ENCODE measurements at regions not wholly inside any gene's neighbourhood (a gene's known extent, or its start where the extent isn't known, plus 50 kb on each side); places are given as distances from the start of the nearest gene placed in this dataset.
"Not testable (repeated sequence)": the region's sequence is repeated elsewhere in the genome, so short reads cannot be mapped to it uniquely, and the experiment has no call there.

DNA sequence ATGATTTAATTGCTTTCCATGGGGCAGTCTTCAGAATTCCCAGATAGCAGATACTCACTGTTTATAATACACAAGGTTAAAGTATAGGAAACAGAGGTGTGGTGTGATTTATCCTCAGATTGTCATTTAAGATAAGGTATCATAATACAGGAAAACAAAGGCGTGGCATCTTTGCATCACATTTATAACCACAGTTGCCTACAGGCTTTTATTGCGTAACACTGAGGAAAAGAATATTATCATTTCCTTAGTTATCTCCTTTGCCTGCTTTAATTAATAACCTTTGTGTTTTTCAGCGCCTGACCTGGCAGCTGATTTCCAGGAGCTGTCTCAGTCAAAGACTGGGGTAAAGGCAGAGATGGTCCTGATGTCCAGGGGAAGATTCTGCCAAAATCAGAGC is 68.8 kb downstream of the SSX7 start:
- H3K27me3 Mint-ChIP-seq (ENCODE audit: low read depth, poor library complexity), result peaks cover 12% of the 10 kb centered on the region
- H3K36me3 Mint-ChIP-seq (ENCODE audit: low read depth), result no peaks in the 10 kb centered on the region
- TF ChIP-seq CTCF (IDR thresholded peaks at IDR 0.05), result no peak
- no peak overlapping the region for H3K4me3 Mint-ChIP-seq
- H3K27ac Mint-ChIP-seq, result no peak overlapping the region
- peaks cover 26% of the 10 kb centered on the region for H3K9me3 Mint-ChIP-seq
- H3K4me1 Mint-ChIP-seq, result no peaks in the 10 kb centered on the region
- no peak for DNase-seq

DNA sequence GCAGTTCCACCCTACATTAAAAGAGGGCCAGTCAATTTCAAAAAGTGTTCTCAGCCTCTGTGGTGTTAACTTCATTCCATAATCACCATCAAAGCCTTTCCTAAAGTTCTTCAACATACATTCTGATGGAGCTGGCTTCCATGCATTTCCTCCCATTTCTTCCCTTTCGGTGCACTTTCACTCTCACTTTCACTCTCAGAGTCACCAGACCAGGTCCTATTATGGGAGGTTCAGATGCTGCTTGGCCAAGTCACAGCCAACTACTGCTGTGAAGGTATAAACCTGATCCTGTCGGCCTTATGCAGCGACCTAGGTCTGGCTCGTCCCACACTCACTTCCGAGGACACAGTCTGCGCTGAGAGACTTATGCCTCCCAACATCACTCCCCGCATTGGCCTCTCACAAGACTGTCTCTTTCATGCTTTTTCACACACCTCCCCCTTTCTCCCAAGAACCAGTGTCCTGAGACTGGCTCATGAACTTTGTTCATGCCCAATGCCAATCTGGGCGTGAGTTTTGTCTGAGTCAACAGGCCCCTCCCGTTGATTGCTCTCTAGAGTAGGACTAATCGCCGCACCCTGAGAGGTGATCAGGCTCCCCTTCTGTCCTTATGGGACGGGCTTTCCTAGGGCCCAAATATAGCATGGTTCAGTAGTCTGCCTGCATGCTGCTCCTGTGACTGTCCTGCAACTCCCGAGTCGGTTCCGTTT is 60.8 kb upstream of the XAGE1B start:
- no peak overlapping the region for H3K4me3 Mint-ChIP-seq
- no peaks in the 10 kb centered on the region for H3K36me3 Mint-ChIP-seq (ENCODE audit: low read depth)
- H3K27me3 Mint-ChIP-seq (ENCODE audit: low read depth, poor library complexity), result peaks cover 12% of the 10 kb centered on the region
- H3K27ac Mint-ChIP-seq, result no peak overlapping the region
- TF ChIP-seq CTCF (IDR thresholded peaks at IDR 0.05), result no peak
- DNase-seq, result no peak
- H3K4me1 Mint-ChIP-seq, result no peaks in the 10 kb centered on the region
- H3K9me3 Mint-ChIP-seq, result peaks cover 48% of the 10 kb centered on the region

DNA sequence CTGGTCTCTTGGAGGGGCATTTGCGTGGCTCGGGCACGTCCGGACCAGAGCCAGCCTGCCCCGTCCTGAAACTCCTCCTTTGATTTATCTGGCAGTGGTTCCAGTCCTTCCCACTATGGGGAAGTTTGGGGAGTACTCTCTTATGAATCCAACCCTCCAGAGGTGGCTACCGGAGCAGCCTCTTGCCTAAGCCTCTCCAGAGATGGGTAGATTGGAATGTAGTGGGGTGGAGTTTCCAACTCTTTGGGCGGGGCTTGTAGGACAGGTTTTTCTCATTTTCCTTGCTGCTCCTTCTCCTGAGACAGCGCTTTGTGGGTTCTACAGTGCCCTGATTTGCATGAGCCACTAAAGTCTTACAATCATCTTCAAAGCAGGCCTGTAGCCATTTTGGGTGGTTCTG is 60.1 kb upstream of the XAGE1B start:
- H3K36me3 Mint-ChIP-seq (ENCODE audit: low read depth), result no peaks in the 10 kb centered on the region
- H3K9me3 Mint-ChIP-seq, result peaks cover 48% of the 10 kb centered on the region
- no peak overlapping the region for H3K4me3 Mint-ChIP-seq
- TF ChIP-seq CTCF (IDR thresholded peaks at IDR 0.05), result no peak
- H3K27me3 Mint-ChIP-seq (ENCODE audit: low read depth, poor library complexity), result peaks cover 13% of the 10 kb centered on the region
- no peak overlapping the region for H3K27ac Mint-ChIP-seq
- DNase-seq, result no peak
- H3K4me1 Mint-ChIP-seq, result no peaks in the 10 kb centered on the region

DNA sequence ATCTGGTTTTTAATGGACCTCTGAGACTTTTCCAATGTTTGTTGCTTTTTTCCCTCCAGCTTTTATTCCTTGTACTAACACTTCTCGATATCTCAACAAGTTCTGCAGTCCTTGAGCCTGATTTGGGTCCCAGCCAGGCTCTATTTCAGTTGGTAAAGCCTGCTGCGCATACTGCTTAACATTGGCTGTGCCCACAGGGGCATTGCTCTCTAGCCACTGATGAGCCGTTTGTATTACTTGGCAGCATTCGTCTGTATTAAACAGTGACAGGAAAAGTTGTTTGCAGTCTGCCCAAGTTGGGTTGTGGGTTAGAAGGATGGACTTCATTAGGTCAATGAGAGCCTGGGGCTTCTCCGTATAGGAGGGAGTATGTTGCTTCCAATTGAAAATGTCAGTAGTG is 59.6 kb upstream of the XAGE1B start:
- H3K4me3 Mint-ChIP-seq, result no peak overlapping the region
- H3K9me3 Mint-ChIP-seq, result peaks cover 45% of the 10 kb centered on the region
- no peaks in the 10 kb centered on the region for H3K36me3 Mint-ChIP-seq (ENCODE audit: low read depth)
- TF ChIP-seq CTCF (IDR thresholded peaks at IDR 0.05), result no peak
- H3K27me3 Mint-ChIP-seq (ENCODE audit: low read depth, poor library complexity), result peaks cover 13% of the 10 kb centered on the region
- no peaks in the 10 kb centered on the region for H3K4me1 Mint-ChIP-seq
- no peak for DNase-seq
- H3K27ac Mint-ChIP-seq, result no peak overlapping the region

DNA sequence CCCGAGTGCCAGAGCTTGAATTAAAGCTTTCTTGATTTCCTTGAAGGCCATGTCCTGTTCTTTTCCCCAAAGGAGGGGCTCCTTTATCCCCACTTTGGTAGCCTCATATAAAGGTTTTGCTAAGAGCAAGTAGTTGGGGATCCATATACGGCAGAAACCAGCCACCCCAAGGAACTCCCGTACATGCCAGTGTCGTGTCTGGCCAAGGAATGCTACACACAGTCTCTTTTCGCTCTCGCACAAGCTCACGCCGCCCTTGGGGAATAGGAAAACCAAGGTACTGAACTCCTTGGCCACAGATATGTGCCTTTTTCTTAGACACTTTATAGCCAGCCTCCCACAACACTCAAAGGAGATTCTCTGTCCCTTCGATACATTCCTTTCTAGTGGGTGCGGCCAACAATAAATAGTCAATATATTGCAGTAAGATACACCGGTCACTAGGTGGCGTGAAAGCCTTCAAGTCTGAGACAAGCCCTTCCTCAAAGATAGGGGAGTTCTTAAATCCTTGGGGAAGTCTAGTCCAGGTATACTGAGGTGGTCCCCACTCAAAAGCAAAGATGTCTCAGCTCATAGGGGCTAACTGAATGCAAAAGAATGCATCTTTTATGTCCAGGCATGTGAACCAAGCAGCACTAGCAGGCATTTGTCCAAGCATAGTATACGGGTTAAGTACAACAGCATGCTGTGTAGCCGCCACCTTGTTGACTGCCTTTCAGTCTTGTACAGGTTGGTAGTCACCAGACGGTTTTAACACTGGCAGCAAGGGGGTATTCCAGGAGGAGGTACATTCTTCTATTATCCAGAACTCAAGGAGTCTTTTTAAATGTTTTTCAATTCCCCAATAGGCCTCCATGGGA is 57.8 kb upstream of the XAGE1B start:
- DNase-seq, result peak; percentile 25
- H3K9me3 Mint-ChIP-seq, result peaks cover 44% of the 10 kb centered on the region
- H3K36me3 Mint-ChIP-seq (ENCODE audit: low read depth), result no peaks in the 10 kb centered on the region
- H3K27me3 Mint-ChIP-seq (ENCODE audit: low read depth, poor library complexity), result peaks cover 16% of the 10 kb centered on the region
- TF ChIP-seq CTCF (IDR thresholded peaks at IDR 0.05), result peak; percentile 53
- H3K4me3 Mint-ChIP-seq, result no peak overlapping the region
- no peak overlapping the region for H3K27ac Mint-ChIP-seq
- H3K4me1 Mint-ChIP-seq, result no peaks in the 10 kb centered on the region

- Mint-ChIP-seq H3K9me3 (peaks cover 63% of the 10 kb centered on the region), H3K27me3 (ENCODE audit: low read depth, poor library complexity) (peaks cover 19% of the 10 kb centered on the region)
- not testable (repeated sequence) for H3K27ac Mint-ChIP-seq; H3K36me3 Mint-ChIP-seq (ENCODE audit: low read depth); DNase-seq; H3K4me3 Mint-ChIP-seq; H3K4me1 Mint-ChIP-seq
These were observed 51.3 kb upstream of the XAGE1B start for GRCh38 chrX:52568146-52568545.

Data from nephron progenitor cell (in vitro differentiated cells).